Ovary (tissue), 3 donors: ENCODE measurements at regions not wholly inside any gene's neighbourhood (a gene's known extent, or its start where the extent isn't known, plus 50 kb on each side); places are given as distances from the start of the nearest gene placed in this dataset.

Source experiments
- CTCF ChIP-seq, 3 donors: fragments of 450-650 bp in 2 of 3; fragments of 200-600 bp in 1 of 3; IDR thresholded peaks; one replicate each; pipeline versions ENCODE4 v1.5.1 to v1.8.0; 2016 to 2022; ENCODE audit warnings: antibody characterized with exemption in 3 of 3, mild to moderate bottlenecking in 1 of 3
- POLR2A ChIP-seq: fragments of 450-650 bp; IDR thresholded peaks from one replicate; pipeline ENCODE4 v1.6.1; 2017; ENCODE audit warnings: antibody characterized with exemption, mild to moderate bottlenecking, moderate library complexity
- donor health status: DM: no; HTN: no; CAD: no.

GRCh38 chr12:43283206-43283605 lies 268.8 kb downstream of the ADAMTS20 start:
- TF ChIP-seq CTCF (IDR thresholded peaks at IDR 0.05) (no peak), POLR2A (no peak)
